Natural killer cell (primary cell): ENCODE measurements at regions not wholly inside any gene's neighbourhood (a gene's known extent, or its start where the extent isn't known, plus 50 kb on each side); places are given as distances from the start of the nearest gene placed in this dataset.

Experiments
- ATAC-seq, 3 donors: fragments of 150-1000 bp in 2 of 3; fragments of 200-7000 bp in 1 of 3; cut with Tn5 transposase; 1 replicate in 1 of 3; 2 replicates in 2 of 3; pipeline ENCODE4 v1.10.0; 2021; ENCODE audit warnings: mild to moderate bottlenecking in 2 of 3, moderate library complexity in 2 of 3
- DNase-seq, 2 donors: peaks; one replicate each; pipeline versions ENCODE4 v3.0.0 to v3.0.0-alpha.2; 2013 to 2021; ENCODE audit warnings: mixed read lengths in 1 of 2
- H3K27ac ChIP-seq: one replicate; pipeline ENCODE4 v1.5.1; 2013; ENCODE audit warnings: mild to moderate bottlenecking, low read length
- H3K27me3 ChIP-seq: one replicate; pipeline ENCODE4 v1.6.1; 2013; ENCODE audit warnings: low read length; ENCODE audit not compliant: control insufficient read depth, insufficient read depth
- H3K36me3 ChIP-seq: one replicate; pipeline ENCODE4 v1.6.1; 2013; ENCODE audit warnings: low read length; ENCODE audit not compliant: control insufficient read depth, insufficient read depth
- H3K4me1 ChIP-seq: one replicate; pipeline ENCODE4 v1.6.1; 2013; ENCODE audit warnings: low read length; ENCODE audit not compliant: control insufficient read depth, insufficient read depth
- H3K4me3 ChIP-seq: one replicate; pipeline ENCODE4 v1.5.1; 2013; ENCODE audit warnings: low read length
- H3K9me3 ChIP-seq: one replicate; pipeline ENCODE4 v1.6.1; 2013; ENCODE audit warnings: low read length; ENCODE audit not compliant: control insufficient read depth, insufficient read depth
- H3K27ac Mint-ChIP-seq, 2 donors: one replicate each; pipeline ENCODE4 v1.8.0; 2022; ENCODE audit warnings: mild to moderate bottlenecking in 2 of 2, mixed read lengths in 2 of 2, moderate library complexity in 1 of 2
- H3K27me3 Mint-ChIP-seq, 2 donors: one replicate each; pipeline ENCODE4 v1.8.0; 2022; ENCODE audit warnings: low read depth in 2 of 2, mixed read lengths in 2 of 2
- H3K36me3 Mint-ChIP-seq: one replicate; pipeline ENCODE4 v1.8.0; 2022; ENCODE audit warnings: mixed read lengths
- H3K4me1 Mint-ChIP-seq, 2 donors: one replicate each; pipeline ENCODE4 v1.8.0; 2022; ENCODE audit warnings: mixed read lengths in 2 of 2
- H3K4me3 Mint-ChIP-seq: one replicate; pipeline ENCODE4 v1.8.0; 2022; ENCODE audit warnings: mild to moderate bottlenecking, moderate library complexity, mixed read lengths
- H3K9me3 Mint-ChIP-seq, 2 donors: one replicate each; pipeline ENCODE4 v1.8.0; 2022; ENCODE audit warnings: mixed read lengths in 2 of 2
- CTCF ChIP-seq: fragments of 200-600 bp; IDR thresholded peaks from one replicate; pipeline ENCODE4 v1.8.0; 2022; ENCODE audit warnings: antibody characterized with exemption
- WGBS: methylation state at CpG from one replicate; pipeline ENCODE4 v1.1.7; 2013; ENCODE audit warnings: missing lambda C conversion rate; ENCODE audit not compliant: insufficient coverage; 5-methylcytosine and 5-hydroxymethylcytosine counted together
- intact Hi-C: fragments of 100-400 bp; cut with micrococcal nuclease; formaldehyde crosslinking; loops from one replicate; pipeline ENCODE4 v1.14.2; 2022

GRCh38 chr7:138285129-138285528 lies 174.9 kb upstream of the TRIM24 start:
- intact Hi-C loops: no loop called here
- no peak overlapping the region for H3K27ac ChIP-seq
- WGBS: 50% methylated on average over 1 of the region's 1 CpG
- H3K9me3 ChIP-seq: no peaks in the 10 kb centered on the region
- Mint-ChIP-seq H3K9me3 (peaks cover 4 to 5% of the 10 kb centered on the region in 2 donors), H3K36me3 (no peaks in the 10 kb centered on the region), H3K4me1 (no peaks in the 10 kb centered on the region), H3K27me3 (no peaks in the 10 kb centered on the region), H3K27ac (no peak overlapping the region), H3K4me3 (no peak overlapping the region)
- H3K27me3 ChIP-seq: no peaks in the 10 kb centered on the region
- no peak for TF ChIP-seq CTCF
- no peaks in the 10 kb centered on the region for H3K4me1 ChIP-seq
- DNase-seq: no peak
- ATAC-seq: no peak
- H3K4me3 ChIP-seq: no peak overlapping the region
- H3K36me3 ChIP-seq: no peaks in the 10 kb centered on the region

- DNase-seq: no peak
- Histone ChIP-seq H3K4me1 (no peaks in the 10 kb centered on the region), H3K27me3 (no peaks in the 10 kb centered on the region), H3K27ac (no peak overlapping the region), H3K36me3 (no peaks in the 10 kb centered on the region), H3K4me3 (no peak overlapping the region), H3K9me3 (no peaks in the 10 kb centered on the region)
- no peak for TF ChIP-seq CTCF
- 78% methylated on average over 2 of the region's 3 CpGs for WGBS
- Mint-ChIP-seq H3K4me3 (no peak overlapping the region), H3K36me3 (no peaks in the 10 kb centered on the region), H3K9me3 (peaks cover 6% of the 10 kb centered on the region in 2 donors), H3K4me1 (no peaks in the 10 kb centered on the region), H3K27ac (no peak overlapping the region), H3K27me3 (no peaks in the 10 kb centered on the region)
- intact Hi-C loops: no loop called here
- ATAC-seq: no peak
Observed at GRCh38 chr7:138286846-138287245, 173.2 kb upstream of the TRIM24 start.

GRCh38 chr7:138287549-138287948 lies 172.5 kb upstream of the TRIM24 start:
- Histone ChIP-seq H3K27me3 (no peaks in the 10 kb centered on the region), H3K9me3 (no peaks in the 10 kb centered on the region), H3K4me3 (no peak overlapping the region), H3K36me3 (no peaks in the 10 kb centered on the region), H3K4me1 (no peaks in the 10 kb centered on the region), H3K27ac (no peak overlapping the region)
- 19% methylated on average over 2 of the region's 2 CpGs for WGBS
- no peak for ATAC-seq
- no peak for TF ChIP-seq CTCF
- Mint-ChIP-seq H3K9me3 (peaks cover 6% of the 10 kb centered on the region in 2 donors), H3K36me3 (no peaks in the 10 kb centered on the region), H3K27me3 (no peaks in the 10 kb centered on the region), H3K4me3 (no peak overlapping the region), H3K27ac (no peak overlapping the region), H3K4me1 (no peaks in the 10 kb centered on the region)
- no peak for DNase-seq
- intact Hi-C loops: no loop called here

GRCh38 chr7:138289082-138289481 lies 171.0 kb upstream of the TRIM24 start:
- intact Hi-C loops: no loop called here

More at GRCh38 chr7:138289082-138289481, 171.0 kb upstream of the TRIM24 start:
- TF ChIP-seq CTCF: no peak
- DNase-seq: no peak
- Histone ChIP-seq H3K27ac (no peak overlapping the region), H3K27me3 (no peaks in the 10 kb centered on the region), H3K36me3 (no peaks in the 10 kb centered on the region), H3K9me3 (no peaks in the 10 kb centered on the region), H3K4me1 (no peaks in the 10 kb centered on the region), H3K4me3 (no peak overlapping the region)
- Mint-ChIP-seq H3K9me3 (peaks cover 6% of the 10 kb centered on the region in 2 donors), H3K27ac (no peak overlapping the region), H3K27me3 (no peaks in the 10 kb centered on the region), H3K36me3 (no peaks in the 10 kb centered on the region), H3K4me1 (no peaks in the 10 kb centered on the region), H3K4me3 (no peak overlapping the region)
- no peak for ATAC-seq
